HG02870 (cell line): ENCODE measurements at regions not wholly inside any gene's neighbourhood (a gene's known extent, or its start where the extent isn't known, plus 50 kb on each side); places are given as distances from the start of the nearest gene placed in this dataset.

Experiments used
- ATAC-seq: cut with Tn5 transposase; IDR thresholded peaks from one replicate; pipeline ENCODE4 v1.9.1; 2021; ENCODE audit warnings: mild to moderate bottlenecking, moderate library complexity; ENCODE audit not compliant: unreplicated experiment

DNA sequence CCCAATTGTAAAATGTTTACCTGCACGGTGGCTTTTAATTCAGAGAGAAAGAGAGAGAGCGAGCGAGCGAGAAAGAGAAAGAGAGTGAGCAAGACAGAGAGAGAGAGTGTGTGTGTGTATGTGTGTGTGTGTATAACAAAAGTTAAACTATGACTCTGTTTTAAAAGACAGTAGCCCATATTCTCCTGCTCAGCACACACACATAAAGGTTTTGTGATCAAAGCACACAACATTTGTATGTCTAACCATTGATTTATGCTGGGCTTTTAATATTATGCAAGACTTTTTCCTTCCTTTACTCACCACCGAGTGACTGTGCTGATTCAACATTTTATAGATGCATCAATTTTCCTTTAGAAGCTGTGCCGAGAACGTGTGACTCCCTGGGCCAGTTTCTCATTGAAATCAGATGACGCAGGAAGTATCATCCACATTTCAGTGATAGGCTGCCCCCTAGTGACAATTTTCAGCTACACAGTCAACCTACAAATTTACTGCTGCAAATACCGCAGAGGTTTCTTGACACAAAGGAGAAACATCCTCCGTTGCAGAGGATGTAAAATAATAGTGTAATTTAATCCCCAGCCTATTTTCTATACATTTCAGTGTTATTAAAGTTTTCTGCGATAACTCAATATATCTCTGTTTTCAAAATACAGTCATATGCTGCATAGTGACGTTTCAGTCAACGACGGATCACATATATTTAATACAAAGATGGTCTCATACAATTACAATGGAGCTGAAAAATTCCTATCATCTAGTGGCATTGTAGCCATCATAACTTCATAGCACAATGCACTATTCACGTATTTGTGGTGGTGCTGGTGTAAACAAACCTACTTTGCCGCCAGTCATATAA lies 165.9 kb upstream of the TANK start:
- ATAC-seq = peak; percentile 88

DNA sequence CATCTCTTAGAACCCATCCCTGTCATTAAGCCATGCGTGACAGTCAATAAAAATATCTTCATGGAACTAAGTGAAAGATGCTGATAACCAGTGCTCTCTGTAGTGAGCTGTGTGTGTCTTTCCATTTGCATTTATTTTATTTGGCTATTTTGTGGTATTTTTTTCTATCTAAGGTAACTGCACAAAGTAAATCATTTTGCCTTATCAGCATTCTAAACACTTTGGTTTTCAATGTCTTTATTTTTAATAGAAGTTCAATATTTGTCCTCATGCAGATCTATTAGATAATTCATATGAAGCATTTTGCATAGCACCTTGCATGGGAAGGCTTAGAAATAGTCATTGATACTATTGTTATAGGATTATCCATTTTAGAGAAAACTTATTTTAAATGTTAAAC lies 163.6 kb upstream of the TANK start:
- no peak for ATAC-seq

DNA sequence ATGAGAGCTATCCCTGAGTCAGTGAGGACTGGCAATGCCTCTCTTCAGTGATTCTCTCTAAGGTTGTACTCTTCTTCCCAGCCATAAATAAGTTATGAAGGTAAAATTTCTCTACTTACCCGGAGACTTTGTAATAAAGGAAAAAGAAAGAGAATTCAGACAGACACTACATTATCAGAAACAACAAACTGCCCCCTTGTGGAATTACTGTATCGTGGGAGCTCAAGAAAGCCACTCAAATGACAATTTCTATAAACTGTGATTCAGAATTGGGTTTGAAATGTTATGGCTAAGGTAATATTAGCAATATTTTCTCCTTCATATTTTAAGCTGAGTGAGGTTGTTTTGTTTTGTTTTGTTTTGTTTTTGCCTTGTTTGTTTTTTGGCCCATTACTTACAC lies 155.8 kb upstream of the TANK start:
- no peak for ATAC-seq

DNA sequence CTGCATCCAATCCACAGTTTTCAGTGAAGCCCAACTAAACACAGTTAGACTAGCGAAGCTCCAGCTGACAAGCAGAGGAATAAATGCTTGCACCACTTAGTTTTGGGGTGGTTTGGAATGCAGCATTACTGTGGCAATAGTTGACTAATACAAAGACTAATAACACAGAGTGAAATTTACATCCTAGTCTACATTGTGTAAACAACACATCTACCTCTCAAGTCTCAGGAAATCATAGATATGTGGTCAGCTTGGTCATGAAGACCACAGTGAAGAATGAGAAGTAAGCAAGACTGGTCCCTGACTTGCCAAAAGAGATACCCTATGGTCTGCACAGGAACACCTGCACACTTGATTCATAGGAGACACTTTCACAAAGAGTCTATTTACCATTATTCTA lies 155.1 kb upstream of the TANK start:
- ATAC-seq = no peak

DNA sequence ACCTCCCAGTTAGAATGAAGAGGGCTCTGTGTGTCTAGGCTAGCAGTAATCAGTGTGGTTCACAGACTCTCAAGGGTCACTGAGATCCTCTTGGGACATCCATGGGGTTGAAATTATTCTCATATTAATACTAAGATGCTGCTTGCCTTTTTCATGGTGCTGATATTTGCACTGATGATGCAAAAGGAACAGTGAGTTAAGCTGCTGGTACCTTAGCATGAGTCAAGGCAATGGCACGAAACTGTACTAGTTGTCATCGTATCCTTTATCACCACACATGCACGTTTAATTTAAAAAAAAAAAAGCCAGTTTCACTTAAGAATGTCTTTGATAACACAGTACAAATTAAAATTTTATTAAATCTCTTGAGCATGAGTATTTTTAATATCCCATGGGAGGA lies 151.9 kb upstream of the TANK start:
- ATAC-seq = no peak

DNA sequence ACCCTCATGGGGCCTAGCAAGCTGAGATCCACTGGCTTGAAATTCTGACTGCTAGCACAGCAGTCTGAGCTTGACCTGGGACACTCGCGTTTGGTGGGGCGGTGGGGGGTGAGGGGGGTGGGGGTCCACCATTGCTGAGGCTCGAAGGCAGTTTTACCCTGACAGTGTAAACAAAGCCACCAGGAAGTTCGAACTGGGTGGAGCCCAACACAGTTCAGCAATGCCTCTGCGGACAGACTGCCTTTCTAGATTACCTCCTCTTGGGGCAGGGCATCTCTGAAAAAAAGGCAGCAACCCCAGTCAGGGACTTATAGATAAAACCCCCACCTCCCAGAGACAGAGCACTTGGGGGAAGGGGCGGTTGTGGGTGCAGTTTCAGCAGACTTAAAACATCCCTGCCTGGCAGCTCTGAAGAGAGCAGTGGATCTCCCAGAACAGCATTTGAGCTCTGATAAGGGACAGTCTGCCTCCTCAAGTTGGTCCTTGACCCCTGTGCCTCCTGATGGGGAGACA lies 149.7 kb upstream of the TANK start:
- no peak for ATAC-seq

DNA sequence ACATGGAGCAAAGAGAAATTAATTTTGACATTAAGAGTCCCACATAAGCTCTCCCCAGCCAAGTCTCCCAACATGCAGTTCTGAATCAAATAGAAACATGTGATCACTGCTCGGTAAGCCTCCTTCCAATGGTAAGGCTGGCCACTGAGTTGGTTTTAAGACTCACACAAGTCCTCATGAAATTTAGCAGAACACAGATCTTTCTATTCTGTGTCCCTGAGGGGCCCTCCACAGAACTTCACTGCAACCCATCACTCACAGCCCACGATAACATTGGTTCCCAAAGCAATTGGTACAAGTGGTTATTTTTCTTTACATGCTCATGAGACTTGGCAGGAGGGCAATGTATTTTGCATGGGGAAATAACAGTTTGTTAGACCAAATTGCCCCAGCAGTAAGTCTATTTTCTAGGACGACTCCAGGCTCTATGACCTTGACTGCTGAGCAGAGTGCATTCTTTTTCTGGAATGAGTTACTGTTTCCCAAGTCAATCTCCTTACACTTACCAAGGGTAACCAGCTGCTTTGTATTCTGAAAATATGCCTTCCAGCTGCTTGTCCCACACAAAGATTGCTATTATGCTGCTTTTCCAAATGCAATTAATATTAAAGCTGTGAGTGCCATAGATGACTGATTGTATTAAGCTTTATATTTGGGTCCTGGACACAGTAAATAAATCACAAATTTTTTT lies 142.3 kb upstream of the TANK start:
- no peak for ATAC-seq

DNA sequence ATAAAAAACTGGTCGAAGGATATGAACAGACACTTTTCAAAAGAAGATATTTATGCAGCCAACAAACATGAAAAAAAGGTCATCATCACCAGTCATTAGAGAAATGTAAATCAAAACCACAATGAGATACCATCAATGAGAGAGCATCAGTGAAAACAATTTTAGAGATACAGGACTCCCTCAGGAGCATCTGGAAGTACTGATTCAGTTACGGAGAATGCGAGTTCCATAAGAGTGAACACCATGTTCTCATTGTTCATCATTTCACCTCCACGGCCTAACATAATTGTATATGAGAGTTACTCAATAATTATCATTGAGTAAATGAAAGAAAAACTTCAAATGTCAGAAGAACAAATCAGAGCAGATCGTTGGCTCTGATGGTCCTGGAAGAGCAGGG lies 140.9 kb upstream of the TANK start:
- no peak for ATAC-seq

DNA sequence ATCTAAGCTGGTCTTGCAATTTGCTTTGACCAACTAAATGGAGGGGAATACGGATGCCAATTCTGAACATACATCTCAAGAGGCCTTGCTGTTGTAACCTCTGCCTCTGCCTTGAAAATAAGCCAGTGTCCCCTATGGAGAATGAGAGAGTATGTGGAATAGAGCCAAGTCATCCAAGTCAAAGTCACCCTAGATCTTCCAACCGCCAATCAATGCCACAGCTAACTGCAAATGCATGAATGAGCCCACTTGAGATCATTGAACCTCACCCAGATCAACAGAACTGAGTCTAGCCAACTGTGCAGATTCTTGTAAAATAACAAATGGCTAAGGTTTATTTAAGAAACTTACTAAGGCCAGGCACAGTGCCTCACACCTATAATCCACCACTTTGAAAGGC lies 139.8 kb upstream of the TANK start:
- ATAC-seq = no peak

DNA sequence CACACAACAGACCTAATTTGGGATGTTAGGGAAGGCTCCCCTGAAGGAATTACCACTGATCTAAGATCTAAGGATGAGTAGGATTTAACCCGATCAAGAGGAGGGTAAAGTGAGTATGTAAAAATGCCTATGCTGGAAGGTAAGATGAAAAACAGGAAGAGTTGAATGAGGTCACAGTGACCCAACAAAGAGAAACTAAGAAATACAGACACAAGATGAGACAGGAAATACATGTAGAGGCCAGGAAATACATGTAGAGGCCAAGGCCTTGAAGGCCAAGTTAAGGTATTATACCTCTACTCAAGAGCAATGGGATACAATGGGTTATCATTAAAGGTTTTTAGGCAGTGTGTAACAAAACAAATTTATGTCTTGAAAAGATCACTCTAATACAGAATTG lies 131.6 kb upstream of the TANK start:
- no peak for ATAC-seq

DNA sequence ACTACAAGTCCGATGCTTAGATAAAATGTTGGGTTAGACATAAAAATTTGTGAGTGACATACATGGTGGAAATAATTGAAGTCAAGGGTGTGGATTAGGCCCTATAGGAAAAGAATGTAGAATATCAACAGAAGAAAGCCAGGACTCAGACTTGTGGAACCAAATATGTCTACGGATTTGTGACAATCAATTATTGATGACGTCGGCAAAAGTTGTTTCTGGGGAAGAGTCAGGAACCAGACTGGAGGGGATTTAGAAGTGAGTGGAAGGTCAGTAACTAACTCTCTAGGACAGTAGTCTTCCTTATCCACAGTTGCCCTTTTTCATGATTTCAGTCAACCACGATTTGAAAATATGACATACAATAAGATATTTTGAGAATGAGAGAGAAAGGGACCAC lies 130.9 kb upstream of the TANK start:
- no peak for ATAC-seq

DNA sequence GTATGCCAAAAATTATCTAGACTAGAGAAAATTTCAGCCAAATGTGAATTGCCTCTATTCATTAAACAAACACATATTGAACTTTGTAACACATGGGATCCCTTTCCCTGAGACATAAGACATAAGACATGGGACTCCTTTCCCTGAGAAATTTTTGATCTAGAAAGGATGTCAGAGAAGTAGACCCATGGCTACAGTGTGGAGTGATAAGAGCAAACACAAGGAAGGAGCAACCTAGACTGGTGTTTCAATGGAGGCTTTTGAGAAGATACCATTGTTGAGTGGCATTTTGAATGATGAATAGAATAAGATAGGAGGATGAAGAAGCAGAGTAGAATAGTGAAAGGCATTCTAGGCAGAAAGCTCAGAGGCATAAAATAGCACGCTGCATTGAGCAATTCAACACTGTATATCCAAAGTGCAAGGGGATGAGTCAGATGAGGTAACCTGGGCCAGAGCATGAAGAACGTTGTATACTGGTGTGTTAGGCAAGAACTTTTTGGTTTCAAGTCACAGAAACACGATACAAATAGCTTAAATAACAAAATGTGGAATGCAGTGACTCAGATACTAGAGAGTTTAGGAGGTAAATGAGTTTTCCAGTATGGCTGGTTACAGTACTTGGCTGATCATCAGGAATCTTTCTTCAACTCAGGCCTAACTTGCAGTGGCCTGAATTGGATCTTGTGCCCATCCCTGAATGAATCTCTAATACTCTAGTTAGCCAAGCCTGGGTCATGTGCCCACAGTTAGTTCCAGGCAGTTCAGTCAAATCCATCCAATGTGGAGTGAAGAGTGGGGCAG lies 129.8 kb upstream of the TANK start:
- ATAC-seq = no peak

DNA sequence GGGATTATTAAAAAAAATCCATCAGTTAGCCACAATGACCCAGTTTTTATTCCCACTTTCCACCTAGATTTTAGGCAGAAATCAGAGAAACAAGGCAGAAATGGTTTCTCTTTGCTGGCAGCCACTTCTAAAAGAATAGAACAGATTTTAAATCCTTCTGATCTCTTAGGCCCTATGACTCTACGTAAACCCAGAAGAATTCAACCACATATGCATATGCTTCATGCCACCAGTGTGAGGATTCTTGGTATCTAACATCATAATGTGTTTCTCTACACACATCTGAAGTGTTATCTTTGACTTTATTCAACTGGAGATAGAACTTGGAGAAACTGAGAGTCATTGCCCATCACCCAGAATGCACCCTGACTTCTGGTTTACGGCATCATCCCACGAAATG lies 128.7 kb upstream of the TANK start:
- no peak for ATAC-seq

DNA sequence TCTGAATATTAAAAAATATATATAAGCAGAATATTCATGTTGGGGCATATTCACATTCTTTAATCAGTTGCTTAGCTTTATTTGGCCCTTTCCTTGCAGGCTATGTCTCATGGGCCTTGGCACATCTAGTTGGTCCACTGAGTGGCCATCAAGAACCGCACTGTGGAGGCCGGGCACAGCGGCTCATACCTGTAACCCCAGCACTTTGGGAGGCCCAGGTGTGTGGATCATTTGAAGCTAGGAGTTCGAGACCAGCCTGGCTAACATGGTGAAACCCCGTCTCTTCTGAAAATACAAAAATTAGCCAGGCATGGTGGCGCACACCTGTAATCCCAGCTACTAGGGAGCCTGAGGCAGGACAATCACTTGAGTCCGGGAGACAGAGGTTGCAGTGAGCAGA lies 127.6 kb upstream of the TANK start:
- no peak for ATAC-seq

DNA sequence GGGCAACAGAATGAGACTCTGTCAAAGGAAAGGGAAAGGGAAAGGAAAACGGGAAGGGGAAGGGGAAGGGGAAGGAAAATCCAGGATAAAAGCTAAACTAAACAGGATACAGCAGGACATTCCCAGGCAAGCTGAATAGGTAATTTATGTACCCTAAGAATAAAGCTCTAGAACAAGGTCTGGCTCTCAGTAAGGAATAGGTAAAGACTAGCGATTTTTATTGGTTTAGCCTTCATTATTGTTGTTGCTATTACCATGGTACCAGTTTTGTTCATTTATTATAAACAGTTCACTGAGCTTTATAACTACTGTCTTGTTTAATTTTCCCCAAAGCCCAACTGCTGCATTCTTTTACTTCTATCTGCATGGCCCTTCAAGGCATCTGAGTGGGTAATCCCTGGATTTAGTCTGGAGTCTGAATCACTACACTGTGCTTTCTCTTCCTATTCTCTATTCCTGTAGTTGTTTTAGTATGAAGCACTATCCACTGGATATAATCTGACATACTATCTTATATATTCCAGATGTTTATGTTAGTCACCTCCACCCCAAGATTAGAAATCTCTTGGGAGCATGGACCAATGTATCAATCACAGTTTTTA lies 127.1 kb upstream of the TANK start:
- no peak for ATAC-seq

DNA sequence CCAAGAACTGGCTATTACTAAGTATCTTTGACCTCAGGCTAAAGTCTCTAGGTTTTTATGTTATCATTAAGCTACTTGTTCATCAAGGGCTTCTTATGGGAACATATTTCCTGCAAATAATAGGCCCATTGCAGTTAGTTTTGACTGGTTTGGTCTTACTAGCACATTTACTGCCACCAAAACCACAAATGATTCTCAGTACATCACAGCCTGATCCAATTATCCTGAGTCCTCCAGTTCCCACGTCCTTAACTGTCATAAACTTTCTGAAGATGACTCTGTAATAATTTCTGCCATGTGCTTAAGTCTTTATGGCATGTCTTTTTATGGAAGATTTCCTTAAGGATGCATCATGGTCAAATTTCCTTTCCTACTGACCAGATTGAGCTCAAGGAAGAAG lies 123.3 kb upstream of the TANK start:
- ATAC-seq = no peak

DNA sequence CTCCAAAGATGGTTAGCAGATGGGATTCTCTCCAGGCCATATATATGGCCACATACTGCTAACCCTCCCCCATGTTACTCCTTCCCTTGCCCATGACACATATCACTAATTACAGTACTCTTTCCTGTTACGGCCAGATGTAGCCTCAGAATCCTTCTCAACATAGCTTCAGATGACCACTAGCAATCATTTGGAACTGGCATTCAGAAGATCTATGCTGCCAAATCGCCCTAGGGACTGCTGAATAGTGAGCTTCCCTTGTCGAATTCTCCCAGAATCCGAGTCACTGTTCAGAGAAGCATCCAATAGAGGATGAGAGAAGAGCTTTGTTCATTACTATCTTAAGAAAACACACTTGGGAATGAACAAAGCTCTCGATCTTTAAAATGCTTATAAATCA lies 121.2 kb upstream of the TANK start:
- ATAC-seq = no peak

DNA sequence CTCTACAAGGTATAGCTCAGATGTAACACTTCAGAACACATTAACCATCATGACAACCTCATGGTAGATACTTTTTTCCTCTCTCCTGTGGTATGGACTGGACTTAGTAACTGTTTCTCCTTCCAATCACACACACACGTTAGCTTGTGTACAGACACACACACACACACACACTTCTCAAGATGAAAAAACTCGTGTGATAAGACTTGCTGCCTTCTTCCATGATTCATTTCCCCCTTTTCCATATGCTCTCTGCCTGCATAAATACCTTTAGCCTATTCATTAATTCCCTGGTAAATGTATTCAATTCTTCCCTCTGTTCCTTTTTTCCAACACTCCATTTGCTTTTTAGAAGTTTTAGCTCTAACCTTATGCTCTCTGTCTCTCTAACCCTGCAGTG lies 118.9 kb upstream of the TANK start:
- ATAC-seq = no peak

DNA sequence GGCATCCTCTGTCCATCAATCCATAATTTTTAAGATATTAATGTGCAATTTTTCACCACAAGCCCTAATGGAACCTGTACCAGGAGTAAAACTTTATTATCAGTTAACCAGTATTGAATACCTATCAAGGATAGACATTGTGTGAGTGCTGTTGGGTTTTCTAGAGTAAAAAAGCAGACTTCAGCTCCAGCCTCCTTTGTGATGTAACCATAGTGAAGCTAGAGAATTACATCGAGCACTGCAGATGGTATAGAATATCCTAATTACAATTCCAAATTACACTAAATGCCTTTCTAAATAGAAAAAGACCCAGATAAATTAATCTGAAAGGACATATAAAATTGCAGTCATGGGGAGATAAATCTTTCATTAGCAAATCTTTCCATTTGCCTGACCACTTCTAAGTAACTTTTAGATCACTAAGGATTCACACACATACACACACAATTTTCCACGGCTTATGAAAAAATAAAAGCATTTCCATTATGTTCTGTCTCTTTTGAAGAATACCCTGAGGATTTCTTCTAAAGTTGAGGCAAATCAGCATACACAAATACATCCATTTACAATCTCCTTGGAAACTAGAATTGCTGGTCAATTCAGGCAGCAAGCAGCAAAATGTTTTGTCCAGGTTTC lies 117.1 kb upstream of the TANK start:
- ATAC-seq = no peak

DNA sequence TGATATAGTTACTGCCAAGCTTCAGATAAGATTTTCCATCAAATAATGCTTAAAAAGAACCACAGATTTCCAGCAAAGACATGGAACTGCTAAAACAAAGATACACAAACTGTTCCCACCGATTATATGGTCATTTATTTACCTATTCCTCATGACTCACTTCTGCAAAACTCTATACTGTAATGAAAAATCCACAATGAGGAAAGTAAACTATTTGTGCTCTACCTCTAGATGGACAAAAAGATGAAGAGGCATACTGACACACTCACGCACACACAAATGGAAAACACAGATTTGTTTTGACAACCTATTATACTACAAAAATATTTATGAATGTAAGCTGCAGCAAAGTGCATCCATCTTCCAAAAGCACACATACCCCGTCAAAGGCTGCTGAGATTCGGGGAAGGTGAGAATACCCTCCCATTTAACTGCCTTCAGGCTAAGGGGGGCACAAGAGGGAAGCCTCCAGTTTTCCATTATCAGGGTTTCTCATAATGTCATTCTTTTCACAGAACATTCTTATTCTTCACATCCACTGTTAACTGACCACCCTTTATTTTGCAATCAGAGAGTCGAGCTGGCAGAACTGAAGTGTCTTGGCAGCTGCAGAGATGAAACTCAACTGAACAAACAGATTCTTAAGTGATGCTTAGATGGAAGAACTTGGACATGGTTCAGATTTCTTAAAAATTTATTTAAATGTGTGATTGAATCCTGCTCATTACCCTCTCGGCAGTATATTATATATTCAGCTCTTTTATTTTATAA lies 115.9 kb upstream of the TANK start:
- no peak for ATAC-seq
